GM21515 (cell line): ENCODE measurements at regions not wholly inside any gene's neighbourhood (a gene's known extent, or its start where the extent isn't known, plus 50 kb on each side); places are given as distances from the start of the nearest gene placed in this dataset.

ENCODE experiments used
- ATAC-seq: cut with Tn5 transposase; IDR thresholded peaks from one replicate; pipeline ENCODE4 v1.9.1; 2021; ENCODE audit not compliant: unreplicated experiment

GRCh38 chr6:92828788-92829187 is 590.6 kb downstream of the EPHA7 start:
- no peak for ATAC-seq

DNA sequence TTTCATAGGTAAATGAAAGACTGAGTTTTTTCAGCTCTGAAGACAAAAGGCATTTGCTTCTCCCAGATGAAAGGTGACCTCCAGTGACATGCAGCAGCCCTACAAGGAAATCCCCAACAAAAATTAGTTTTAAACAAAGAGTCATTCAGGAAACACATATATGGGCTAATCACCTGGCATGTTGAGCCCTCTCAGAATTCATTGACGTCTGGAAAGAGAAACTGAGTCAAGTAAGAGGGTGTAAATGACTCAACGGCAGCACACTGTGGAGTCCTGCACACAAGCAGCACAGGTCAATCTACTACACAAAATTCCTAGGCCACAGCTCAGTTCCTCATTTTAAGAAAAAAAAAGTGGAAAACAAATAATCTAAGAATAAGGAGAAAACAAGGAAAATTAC is 592.3 kb downstream of the EPHA7 start:
- ATAC-seq: no peak

GRCh38 chr6:92826633-92827032 is 592.7 kb downstream of the EPHA7 start:
- ATAC-seq: no peak

- no peak for ATAC-seq
Observed at GRCh38 chr6:92822222-92822621, 597.1 kb downstream of the EPHA7 start.

GRCh38 chr6:92820601-92821000 is 598.8 kb downstream of the EPHA7 start:
- no peak for ATAC-seq

GRCh38 chr6:92810913-92811312 is 608.4 kb downstream of the EPHA7 start:
- ATAC-seq: peak; percentile 94

DNA sequence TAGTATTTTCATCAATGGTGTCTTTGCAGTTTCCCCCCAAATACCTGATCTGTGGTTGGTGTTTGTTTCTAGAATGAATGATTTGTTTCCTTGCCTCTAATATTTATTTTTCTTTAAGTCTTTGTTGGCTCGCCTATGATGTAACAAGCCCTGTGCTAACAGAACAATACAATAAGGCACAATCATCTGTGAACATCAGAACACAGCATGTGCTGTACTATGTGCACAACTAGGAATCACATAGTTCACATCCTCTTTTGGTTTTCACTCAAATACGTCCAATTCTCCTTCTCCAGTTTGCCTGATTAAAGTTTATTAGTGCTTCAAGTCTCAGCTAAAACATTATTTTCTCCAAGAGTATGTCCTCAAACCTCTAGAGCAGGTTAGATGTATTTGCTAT is 613.1 kb downstream of the EPHA7 start:
- no peak for ATAC-seq

DNA sequence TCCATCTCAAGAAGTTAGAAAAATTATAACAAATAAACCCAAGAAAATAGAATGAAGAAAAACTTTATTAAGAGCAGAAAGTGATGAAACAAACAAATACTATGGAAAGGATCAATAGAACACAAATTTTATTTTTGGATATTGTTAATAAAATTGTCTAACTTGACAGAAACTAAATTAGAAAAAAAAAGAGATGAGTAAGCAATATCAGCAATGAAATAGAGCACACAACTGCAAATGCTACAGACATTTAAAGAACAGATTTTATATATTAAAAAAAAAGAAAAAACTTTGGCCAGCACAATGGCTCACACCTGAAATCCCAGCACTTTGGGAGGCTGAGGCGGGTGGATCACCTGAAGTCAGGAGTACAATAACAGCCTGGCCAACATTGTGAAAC is 628.0 kb downstream of the EPHA7 start:
- ATAC-seq: no peak

GRCh38 chr6:92790381-92790780 is 629.0 kb downstream of the EPHA7 start:
- no peak for ATAC-seq

DNA sequence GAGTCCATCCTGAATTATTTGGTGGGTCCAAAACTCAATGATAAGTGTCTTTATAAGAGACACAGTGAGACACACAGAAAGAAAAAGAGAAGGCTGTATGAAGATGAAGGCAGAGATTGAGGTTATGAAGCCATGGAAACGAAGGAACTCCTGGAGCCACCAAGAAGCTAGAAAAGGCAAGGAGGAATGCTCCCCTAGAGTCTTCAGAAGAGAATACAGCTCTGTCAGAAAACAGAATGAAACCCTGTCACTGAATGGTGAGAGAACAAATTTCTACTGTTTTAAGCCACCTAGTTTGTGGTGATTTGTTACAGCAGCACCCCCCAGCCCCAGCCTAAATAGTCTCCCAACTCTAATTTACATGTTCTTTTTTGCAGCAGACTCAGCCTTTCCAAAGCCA is 635.1 kb downstream of the EPHA7 start:
- ATAC-seq: no peak

GRCh38 chr6:92779746-92780145 is 639.6 kb downstream of the EPHA7 start:
- no peak for ATAC-seq

DNA sequence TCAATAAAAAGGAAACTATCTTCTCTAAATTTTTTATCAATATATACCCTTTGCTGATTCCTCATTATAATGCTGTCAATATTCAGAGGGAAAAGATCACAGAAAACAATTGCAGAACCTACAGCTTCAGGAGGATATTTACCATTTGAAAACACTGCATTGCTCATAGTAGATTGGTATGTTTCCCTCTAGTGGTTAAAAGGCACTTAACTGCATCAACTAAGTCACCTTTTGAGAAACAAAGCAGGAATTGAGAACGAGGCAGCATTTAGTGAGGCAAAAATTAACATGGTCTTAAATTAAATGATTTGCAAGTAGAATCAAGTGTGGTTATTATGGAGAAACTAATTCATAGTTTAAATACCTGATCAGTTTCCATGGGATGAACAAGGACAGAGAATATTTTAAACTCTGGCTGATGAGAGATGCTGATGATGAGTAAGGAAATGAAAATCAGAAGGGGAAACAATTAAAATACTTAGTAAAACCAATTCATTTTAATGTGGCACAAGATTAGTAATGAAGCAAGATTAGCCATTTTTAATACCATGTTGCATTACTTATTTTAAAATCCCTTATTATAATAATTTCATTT is 642.1 kb downstream of the EPHA7 start:
- no peak for ATAC-seq

GRCh38 chr6:92770540-92770939 is 648.8 kb downstream of the EPHA7 start:
- no peak for ATAC-seq

- no peak for ATAC-seq
Observed at GRCh38 chr6:92767101-92767500, 652.3 kb downstream of the EPHA7 start.

DNA sequence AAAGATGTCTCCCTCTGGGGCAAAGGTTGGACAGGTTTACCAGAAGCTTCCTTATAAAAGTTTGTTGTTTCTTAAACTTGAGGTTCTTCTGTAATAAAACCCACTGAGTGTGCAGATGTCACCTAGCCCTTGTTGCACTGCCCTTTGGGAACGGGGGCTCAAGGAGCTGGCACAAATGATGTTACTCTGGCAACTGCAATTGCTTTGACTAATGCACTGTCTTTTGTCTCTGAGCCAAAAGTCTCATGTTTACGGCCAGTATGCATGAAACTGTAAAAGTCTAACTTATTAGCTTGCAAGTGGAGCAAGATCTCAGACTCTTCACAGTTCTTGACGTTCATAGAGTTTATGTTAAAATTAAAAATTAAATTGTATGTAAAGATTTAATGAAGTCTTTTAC is 655.7 kb downstream of the EPHA7 start:
- ATAC-seq: no peak

GRCh38 chr6:92763274-92763584 is 656.1 kb downstream of the EPHA7 start:
- ATAC-seq: no peak

- ATAC-seq: no peak
Observed at GRCh38 chr6:92762443-92763273, 656.7 kb downstream of the EPHA7 start.

GRCh38 chr6:92759178-92759577 is 660.2 kb downstream of the EPHA7 start:
- no peak for ATAC-seq

DNA sequence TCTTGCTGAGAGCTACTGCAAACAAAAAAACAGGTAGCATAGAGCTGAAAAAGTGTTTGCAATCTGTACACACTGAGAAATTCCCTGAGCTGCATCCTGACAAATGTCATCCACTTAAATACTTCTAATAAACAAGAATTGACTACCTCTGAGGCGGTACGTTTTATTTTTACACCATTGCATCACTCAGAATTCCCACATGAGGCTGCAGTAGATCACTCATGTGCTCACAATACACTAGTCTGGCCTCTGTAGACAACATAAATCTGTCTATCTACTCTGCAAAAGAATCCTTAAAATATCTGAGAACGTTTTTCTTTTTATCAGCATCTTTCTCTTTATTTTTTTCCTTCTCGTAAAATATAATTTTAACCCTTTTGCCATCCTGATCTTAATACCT is 661.4 kb downstream of the EPHA7 start:
- no peak for ATAC-seq

- ATAC-seq: no peak
Observed at GRCh38 chr6:92756912-92757311, 662.4 kb downstream of the EPHA7 start.

DNA sequence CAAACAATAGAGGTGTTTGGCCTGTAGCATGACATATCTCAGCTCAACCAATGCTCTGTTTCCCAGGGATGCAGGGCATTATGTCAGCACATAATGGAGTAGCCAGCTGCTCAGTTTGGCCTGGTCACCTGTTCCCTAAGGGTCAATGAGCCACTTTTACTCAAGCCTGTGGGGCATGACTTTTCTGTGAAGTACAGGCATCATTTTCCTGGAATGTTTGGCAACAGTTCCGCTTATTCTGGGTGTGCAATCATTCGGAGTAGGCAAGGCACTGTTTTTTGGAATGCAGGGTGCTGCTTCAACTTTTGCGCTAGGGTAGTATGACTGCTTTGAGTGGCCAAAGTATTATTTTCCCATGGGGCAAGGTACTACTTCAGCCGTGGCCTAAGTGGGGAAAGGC is 665.4 kb downstream of the EPHA7 start:
- no peak for ATAC-seq

DNA sequence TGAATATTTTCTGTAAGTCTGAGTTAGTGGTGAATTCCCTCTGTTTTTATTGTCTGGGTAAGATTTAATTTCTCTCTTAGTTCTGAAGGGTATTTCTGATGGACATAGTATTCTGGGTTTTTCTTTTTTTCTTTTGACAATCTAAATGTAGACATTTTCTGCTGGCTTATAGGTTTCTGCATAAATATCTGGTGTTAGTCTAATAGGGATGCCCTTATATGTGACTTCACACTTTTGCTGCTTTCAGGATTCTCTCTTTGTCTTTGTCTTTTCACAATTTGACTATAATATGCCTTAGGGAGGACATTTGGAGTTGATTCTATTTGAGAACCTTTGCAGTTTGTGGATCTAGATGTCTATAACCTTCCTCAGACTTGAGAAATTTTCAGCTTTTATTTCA is 667.2 kb downstream of the EPHA7 start:
- ATAC-seq: no peak

- ATAC-seq: no peak
Observed at GRCh38 chr6:92748131-92748530, 671.2 kb downstream of the EPHA7 start.
